ENCODE measurements at regions not wholly inside any gene's neighbourhood (a gene's known extent, or its start where the extent isn't known, plus 50 kb on each side); places are given as distances from the start of the nearest gene placed in this dataset.

DNA sequence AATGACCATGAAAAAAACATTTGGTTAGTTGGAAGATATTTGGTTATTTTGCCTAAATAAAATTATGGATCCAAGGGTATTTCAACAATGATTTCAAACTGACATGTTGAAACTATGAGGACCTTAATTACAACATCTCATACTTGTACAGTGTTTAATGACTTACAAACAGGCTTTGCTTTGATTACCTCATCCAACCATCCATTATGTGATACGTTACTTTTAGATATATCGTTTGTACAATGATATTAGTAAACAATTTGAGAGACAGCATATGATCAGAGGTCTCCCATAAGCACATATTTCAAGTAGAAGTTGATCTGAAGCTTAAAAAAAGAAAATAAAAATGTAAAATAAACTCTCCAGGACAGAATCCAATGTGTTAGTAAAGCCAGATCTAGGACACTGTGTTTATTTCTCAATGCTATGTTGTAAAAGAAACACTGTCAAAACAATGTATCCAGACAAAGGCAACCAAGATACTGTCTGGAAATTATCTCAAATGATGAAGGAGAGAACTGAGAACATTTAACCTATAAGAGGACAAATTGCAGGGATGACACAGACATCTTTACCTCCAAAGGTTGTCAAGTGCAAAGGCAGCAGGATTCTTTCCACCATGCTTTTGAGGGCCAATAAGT, 116.0 kb upstream of the TARS1 start:
- no peak for DNase-seq (ENCODE audit: low spot score)

DNA sequence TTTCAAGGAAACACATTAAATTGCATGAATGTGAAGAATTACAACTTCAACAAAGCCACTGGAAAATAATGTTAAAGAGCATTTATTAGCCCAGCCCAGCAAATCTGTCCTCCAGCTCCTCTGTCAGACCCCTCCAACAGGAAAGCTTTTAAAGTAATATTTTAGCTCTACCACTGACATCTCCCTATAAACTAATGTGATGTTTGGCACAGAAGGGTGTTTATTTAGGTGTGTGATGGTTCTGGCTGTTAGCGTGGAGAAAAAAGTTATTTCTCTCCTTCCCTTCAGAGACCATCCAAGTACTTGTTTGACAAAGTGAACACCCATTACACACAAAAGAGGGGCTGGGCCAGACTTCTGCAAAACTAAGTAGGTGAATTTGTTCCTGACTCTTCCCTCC, 111.9 kb upstream of the TARS1 start:
- no peak for DNase-seq (ENCODE audit: low spot score)

DNA sequence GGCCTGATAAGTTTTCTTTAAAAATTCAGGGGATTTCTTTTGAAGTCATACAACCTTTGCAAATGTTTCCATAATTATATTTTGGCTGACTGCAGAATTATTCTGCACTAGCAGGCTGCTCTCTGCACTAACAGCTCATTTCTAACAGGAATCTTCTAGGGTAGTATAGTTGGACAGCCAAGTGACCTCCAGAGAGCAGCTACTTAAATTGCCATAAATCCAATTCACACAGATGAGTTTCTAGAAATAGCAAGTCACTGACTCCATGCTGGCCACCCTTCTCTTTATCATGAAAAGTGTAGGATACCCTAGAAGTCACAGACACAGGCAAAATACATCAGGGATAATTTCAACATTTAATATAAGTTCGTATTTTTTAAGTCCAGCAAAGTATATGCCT, 110.9 kb upstream of the TARS1 start:
- DNase-seq (ENCODE audit: low spot score), result no peak

DNA sequence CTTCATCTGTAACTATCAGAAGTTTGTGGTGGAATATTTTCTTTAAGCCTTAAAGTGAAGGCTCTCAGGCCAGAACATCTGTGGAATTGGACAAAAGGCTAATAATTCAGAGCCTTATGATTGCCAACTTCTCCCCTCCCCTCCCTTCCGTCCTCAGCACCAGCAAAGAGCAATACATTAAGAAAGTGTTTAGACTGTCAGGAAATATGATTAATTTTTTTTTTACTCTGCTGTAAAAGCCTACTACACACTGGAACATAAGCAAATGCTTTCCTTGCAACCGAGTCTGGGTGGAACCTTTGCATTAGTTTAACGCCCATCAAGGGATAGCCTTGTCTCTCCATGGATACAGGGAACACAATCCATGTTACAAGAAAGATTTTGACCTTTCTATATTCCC, 110.3 kb upstream of the TARS1 start:
- no peak for DNase-seq (ENCODE audit: low spot score)

DNA sequence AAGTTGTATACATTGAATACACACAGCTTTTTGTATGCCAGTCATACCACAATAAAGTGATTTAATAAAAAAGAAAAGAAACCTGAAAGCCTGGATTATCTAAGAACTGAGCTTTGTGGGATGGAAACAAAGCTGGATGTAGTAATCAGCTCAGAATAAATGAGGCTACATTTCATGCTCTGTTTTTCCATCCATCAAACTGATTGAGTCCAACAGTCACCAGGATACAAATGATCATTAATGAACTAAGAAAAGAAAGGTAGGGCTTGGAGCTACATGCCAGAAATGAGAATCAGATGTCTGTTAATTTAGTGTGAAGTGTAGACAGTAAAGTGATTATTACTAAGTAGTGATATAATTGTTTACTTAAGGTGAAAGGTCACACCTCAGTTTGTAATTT, 109.8 kb upstream of the TARS1 start:
- no peak for DNase-seq (ENCODE audit: low spot score)

DNA sequence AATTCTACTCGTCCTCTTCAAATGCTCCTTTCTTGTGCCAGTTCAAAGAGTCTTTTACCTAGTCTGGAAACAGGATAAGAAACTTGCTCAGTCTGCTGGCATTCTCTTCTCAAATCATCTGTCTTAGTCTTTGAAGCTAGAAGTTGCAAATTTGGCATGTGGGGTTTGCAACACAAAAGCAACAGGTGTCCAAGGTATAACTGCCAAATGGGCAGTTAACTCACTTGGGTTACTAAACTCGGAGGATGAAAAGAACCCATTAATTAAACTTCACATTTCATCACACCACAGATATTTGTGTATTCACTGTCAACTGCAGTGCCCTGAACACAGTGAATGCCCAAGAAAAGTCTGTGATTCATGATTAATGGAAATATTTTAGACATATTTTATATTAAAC, 108.0 kb upstream of the TARS1 start:
- no peak for DNase-seq (ENCODE audit: low spot score)

DNA sequence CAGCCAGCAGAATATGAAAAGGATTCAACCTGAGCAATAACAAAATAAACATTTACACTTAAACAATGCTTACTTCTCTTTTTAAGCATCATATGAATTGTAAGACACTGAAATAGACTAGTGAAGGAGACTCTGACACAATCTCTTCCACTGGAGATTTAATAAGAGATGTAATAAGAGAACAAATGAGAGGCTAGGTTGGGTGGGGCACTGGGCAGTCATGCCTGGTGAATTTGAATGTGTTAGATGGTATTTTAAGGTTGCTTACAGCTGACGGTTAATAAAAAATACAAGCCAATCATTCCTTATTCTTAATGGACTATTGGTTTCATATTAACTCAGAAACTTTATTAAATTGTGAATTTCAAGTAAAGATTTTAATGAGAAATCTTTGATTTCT, 105.9 kb upstream of the TARS1 start:
- DNase-seq (ENCODE audit: low spot score), result no peak

DNA sequence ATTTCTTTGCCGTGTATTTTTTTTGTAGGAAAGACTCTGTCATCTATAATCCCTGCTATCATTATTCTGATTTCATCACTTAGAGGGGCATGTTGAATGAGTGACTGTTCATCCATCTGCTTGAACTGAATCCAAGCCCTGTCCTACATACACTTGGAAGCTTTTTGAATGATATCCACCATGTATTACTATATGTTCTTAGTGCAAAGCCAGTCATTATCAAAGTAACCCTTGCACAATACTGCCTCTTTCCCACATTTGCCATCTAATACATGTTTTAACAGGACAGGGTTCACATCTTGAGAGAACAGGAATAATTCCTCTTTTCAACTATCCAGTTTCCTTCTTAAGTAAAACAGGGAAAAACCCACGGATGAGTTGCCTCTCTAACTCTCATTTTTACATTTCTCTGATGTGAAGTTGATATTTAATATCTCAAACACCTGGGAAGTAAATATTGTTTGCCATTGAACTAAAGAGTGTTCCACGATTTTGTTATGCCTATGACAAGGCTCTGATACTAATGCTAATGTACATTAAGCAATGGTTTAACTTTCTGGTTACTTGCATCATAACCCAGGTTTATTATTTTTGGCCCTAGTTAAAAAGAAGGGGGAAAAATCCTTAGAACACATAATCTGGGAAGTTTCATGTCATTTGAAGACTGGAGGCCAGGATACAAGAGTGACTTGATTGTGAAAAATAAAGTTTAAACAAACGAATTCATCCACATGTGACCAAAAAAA, 103.7 kb upstream of the TARS1 start:
- DNase-seq (ENCODE audit: low spot score), result no peak

DNA sequence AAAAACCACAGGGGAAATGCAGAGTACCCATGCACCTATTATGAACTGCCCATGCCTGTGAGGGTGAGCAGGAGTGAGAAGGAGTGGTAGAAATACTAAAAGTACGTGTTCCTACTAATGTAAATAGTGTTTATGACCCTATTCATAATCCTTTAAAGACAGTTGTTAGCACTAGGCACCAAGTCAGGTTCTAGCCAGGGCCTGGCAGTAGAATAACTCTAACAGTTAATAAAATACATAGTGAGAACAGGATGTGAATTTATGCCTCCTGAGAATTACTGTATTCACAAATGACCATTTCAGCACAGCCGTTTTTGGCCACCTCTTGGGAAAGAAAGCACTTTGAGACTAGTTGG, 103.2 kb upstream of the TARS1 start:
- no peak for DNase-seq (ENCODE audit: low spot score)

DNA sequence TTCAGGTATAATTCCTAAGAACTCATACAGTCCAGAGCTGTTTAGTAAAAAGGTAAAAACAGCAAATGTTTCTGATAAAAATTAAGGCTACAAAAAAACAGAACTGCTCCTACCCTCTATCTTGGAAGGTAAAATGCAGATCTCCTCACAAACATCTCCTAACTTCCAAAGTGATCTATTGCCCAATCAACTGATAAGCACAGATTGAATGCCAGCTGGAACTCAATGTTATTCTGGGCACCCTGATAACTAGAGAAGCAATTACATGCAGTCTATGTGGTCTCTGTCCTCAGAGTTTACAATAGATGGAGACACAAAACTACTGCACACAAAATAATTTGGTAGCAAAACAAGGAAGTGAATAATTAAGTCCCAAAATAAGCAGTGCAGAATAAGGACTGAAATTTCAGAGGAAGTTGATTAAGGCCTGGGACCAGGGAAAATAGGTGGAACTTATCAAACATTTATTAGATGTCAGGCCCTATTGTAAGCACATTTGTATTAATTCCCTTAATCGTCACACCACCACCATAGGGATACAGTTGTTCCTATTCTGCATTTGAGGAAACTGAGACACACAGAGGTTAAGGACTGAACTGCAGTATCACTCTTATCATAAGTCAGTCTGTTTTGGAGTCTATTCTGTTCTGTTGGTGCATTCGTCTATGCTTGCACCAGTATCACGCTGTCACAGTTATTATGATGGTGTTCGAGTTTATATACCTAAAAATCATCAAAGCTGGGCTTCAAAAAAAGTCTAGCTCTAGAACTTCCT, 102.2 kb upstream of the TARS1 start:
- DNase-seq (ENCODE audit: low spot score), result no peak

DNA sequence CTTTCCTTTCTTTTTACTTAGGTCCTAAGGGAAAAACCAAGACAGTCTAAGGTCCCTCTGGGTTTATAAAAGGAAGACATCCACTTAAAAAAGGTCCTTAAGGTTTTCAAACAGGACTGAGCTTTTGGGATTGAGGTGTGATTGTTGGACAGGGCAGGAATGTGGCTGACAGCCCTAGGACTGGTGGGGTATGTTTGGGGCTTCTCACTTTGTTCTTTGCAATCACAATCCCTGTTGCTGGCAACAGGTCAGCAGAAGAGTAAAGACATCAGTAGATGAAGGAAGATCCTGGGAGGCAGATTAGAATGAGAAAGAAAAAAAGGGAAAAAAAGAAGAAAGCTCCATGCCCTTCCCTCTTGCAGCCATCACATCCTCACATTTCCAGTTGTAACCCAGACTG, 101.4 kb upstream of the TARS1 start:
- no peak for DNase-seq (ENCODE audit: low spot score)

DNA sequence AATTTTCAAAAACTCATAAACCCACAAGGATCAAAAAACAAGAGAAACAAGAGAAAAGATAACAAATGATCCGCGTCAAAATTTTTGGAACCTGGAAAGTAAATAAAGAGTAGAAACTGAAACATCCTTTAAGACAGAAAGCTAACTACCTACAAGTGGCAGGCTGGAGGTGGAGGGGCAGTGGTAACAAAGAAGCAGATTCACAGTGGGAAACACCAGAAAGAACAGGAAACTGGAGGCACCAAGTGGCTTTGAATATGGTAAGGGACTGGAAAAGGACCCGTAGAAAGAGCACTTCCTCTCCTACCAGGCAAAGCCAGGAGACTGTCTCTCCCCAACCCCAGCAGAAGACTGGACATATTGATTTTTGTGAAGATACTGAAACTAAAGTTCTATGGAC, 100.6 kb upstream of the TARS1 start:
- no peak for DNase-seq (ENCODE audit: low spot score)

DNA sequence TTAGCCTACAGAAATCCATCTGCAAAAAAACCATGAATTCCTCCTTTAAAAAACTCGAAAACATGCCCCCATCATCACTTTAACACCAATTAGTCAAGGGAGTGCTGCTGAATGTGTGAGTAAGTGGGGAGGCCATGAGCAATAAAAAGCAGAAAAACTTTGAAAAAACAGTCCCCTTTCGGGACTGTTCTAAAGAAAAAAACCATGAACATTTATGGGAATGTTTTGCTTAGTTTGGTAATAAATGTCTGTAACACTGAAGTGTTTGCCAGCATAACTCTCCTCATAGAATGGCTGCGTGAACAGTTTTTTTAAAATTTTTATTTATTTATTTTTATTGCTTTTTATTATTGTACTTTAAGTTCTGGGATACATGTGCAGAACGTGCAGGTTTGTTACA, 99.4 kb upstream of the TARS1 start:
- DNase-seq (ENCODE audit: low spot score), result no peak

DNA sequence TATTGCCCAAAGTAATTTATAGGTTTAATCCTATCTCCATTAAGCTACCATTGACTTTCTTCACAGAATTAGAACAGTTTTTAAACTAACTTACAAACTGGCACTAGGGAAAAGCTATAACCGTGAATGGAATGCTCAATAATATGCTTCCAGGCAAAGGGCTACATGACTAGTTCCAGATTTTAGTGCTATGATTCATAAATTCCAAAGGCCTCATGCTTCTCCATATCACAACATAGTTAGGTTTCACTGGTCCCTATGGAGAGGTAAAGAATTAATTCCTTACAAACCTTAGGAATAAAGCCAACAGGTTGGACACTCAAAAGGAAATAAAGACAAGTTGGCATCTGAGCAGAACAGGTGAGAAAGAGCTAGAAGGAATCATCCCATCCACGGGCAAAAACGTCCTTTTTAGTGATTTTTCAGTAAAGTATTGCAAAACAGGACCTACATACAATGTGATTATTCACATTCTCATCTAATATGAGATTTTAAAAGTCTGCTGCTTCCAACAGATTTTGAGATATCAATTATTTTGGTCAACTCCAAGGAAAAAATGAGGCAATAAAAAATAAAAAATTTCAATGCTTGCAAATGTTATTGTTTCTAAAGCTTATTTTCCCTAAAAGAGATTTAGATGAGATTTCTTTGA, 97.0 kb upstream of the TARS1 start:
- DNase-seq (ENCODE audit: low spot score), result no peak

DNA sequence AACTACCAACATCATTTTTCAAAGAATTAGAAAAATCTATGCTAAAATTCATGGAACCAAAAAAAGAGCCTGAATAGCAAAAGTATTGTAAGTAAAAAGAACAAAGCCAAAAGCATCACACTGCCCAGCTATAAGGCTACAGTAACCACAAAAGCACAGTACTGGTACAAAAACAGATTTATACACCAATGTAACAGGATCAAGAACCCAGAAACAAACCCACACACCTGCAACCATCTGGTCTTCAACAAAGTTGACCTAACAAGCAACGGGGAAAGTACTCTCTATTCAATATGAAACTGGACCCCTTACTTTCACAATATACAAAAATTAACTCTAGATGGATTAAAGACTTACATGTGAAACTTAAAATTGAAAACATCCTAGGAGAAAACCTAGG, 94.2 kb upstream of the TARS1 start:
- no peak for DNase-seq (ENCODE audit: low spot score)

DNA sequence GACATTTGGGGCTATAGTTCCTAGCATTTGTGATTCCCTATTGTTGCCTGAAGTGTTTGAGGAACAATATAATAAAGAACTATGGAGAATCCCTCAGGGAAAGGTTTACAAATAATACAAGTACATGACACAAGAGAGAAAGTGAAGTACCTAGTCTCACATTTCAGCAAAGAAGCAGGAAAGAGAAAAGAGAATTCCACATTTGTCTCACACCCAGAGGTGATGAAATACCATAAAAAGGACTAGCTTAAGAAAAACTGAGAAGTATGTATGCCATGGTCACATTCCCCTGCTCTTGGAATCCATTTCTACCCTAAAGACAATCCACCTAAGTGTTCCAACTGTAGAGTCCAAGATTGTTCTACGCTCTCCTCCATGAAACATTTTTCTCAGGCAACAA, 79.0 kb upstream of the TARS1 start:
- DNase-seq (ENCODE audit: low spot score), result no peak

DNA sequence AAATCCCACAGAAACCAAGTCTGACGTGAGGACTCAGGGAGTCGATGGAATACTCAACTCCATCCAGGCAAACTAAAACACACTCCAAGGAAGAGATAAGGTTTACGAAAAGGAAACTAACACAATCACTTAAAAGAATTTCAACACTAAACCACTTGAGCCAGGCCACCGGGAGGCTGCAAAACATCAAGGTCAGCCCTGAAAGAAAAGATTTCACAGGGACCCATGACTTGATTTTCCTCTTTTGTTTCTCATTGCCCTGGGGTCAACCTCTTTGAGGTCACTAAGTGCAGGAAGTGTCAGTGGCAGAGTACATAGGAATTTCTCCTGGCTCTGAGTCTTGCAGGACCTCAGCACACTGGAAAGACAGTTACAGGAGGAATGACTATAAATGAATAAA, 77.8 kb upstream of the TARS1 start:
- no peak for DNase-seq (ENCODE audit: low spot score)

DNA sequence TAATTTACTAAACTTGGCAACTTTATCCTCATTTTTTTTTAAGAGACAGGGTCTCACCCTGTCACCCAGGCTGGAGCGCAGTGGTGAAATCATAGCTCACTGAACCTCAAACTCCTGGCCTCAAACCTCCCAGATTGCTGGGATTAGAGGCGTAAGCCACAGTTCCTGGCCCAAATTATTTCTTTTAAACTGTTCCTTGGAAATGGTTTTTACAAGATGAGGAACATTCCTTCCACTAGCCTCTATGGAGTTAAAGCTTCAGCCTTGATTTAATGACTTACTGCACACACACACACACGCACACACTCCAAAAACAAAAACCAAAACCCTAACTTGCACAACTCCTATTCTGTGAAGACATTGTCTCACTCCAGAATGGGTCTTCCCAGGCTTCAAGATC, 77.2 kb upstream of the TARS1 start:
- no peak for DNase-seq (ENCODE audit: low spot score)

DNA sequence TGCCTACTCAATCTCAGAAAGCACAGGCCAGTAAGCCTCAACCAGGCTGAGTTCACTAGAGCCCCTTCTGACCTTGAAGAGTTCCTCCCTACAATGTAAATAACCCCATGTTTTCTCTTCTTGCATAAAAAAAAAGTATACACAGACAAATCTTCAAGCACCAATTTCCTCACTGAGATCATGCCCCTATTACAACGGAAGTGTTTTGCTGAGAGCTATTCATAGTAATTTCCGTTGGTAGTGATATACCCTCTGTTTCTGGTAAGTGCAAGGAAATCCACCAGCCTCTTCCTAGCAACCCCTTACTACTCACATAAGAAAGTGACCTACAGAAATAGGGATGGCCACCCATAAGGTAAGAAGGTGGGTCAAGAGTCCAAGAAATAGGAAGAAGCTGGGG, 76.4 kb upstream of the TARS1 start:
- DNase-seq (ENCODE audit: low spot score), result no peak

DNA sequence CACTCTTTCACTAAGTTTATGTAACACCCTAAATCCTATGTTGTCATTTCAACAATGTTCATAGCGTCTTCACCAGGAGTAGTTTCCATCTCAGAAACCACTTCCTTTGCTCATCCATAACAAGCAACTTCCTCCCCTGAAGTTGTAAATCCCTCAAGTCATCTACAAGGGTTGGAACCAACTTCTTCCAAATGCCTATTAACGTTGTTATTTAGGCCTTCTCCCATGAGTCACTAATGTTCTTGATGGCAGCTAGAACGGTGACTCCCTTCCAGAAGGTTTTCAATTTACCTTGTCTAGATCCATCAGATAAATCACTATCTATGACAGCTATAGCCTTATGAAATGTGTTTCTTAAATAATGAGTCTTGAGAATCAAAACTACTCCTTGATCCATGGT, 73.3 kb upstream of the TARS1 start:
- no peak for DNase-seq (ENCODE audit: low spot score)

DNA sequence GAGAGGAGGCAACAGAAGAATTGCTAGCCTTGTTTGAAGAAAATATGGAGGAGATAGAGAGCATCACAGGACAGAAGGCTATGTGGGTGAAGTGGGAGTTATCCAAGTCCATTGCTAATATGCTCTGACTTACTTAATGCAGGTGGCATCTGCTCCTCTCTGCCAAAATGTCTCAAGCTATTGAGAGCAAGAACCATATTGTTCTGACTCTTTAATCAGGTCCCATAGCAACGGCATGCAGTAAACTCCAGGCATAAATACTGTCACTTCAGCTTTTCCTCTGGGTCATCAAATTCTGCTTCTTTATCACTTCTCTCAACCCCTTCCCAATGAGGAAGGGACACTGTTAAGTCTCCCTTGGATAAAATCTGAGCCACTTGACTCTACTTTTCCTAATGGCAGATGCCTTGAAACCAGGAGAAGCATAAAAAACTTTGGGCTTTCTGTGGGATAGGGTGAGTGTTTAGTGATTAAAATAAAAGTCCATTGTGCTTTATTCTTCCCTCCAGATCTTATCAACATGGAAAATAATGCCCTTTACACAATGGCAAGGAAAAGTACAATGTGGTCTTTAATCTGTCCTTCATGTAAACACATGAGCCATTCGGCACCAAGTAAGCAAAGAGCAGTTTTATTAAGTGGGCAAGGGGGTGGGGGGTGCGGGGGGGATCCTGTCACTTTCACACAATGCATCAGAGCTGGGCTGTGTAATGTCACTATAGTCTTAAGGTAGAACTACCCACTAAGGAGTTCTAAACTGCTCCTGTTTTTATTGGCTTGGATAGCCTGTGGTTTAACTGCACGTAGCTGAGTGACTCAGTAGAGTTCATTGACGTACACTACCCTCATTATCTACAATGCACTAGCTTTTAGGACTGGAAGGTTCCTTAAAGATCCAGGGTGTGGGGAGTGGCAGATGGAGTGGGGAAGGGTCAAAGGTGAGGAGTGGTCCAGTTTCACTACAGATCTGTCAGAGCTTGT, 71.0 kb upstream of the TARS1 start:
- no peak for DNase-seq (ENCODE audit: low spot score)

DNA sequence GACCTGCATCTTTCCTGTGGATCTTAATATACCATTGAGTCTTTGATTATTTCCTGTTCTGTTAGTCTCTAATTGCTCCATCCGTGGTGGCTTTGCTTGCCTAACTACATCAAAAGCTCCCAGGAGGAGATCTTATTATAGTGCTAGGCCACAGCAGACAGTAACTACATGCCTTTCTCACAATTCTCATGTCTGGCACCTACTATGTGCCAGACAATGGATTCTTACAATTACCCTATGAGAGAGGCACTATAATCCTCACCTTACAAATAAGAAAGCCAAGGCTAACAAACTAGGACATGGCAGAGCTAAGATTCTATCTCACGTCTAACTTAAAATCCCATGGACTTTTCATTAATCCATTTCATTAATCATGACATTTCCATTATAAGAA, 70.3 kb upstream of the TARS1 start:
- no peak for DNase-seq (ENCODE audit: low spot score)

All from COLO829 (cell line).